DOHH2 (cell line): ENCODE measurements at regions not wholly inside any gene's neighbourhood (a gene's known extent, or its start where the extent isn't known, plus 50 kb on each side); places are given as distances from the start of the nearest gene placed in this dataset.

ENCODE experiments used
- H3F3A ChIP-seq: fragments of 200-600 bp; sonication (generic), shearing (Covaris generic); 2 replicates; pipeline ENCODE4 v1.6.0; 2016; ENCODE audit warnings: antibody characterized with exemption, mild to moderate bottlenecking; ENCODE audit not compliant: control insufficient read depth, insufficient read depth
- H3K27ac ChIP-seq: fragments of 200-600 bp; sonication (generic); 2 replicates; pipeline ENCODE4 v1.5.1; 2014; ENCODE audit warnings: low read depth, mild to moderate bottlenecking, low read length, moderate library complexity
- H3K27me3 ChIP-seq: fragments of 200-600 bp; sonication (generic); 2 replicates; pipeline ENCODE4 v1.6.1; 2014; ENCODE audit warnings: mild to moderate bottlenecking, low read length, mixed read lengths; ENCODE audit not compliant: control insufficient read depth
- H3K36me3 ChIP-seq: fragments of 200-600 bp; sonication (generic); 2 replicates; pipeline ENCODE4 v1.6.1; 2014; ENCODE audit warnings: mild to moderate bottlenecking, low read length, moderate library complexity, mixed read lengths; ENCODE audit not compliant: control insufficient read depth
- H3K4me1 ChIP-seq: fragments of 200-600 bp; sonication (generic); 2 replicates; pipeline ENCODE4 v1.6.1; 2014; ENCODE audit warnings: mild to moderate bottlenecking, low read length, mixed read lengths; ENCODE audit not compliant: control insufficient read depth
- H3K4me2 ChIP-seq: fragments of 200-600 bp; sonication (generic); 2 replicates; pipeline ENCODE4 v1.6.0; 2014; ENCODE audit warnings: mild to moderate bottlenecking, low read length, moderate library complexity
- H3K4me3 ChIP-seq: fragments of 200-600 bp; sonication (generic); 2 replicates; pipeline ENCODE4 v1.5.1; 2014; ENCODE audit warnings: mild to moderate bottlenecking, low read length, mixed read lengths
- H3K79me2 ChIP-seq: fragments of 200-600 bp; sonication (generic); 2 replicates; pipeline ENCODE4 v1.6.1; 2014; ENCODE audit warnings: mild to moderate bottlenecking, low read length, mixed read lengths; ENCODE audit not compliant: control insufficient read depth
- H3K9me2 ChIP-seq: fragments of 200-600 bp; sonication (generic); replicated peaks from 2 replicates; pipeline ENCODE4 v1.6.1; 2014; ENCODE audit warnings: mild to moderate bottlenecking, low read length, mixed read lengths; ENCODE audit not compliant: control insufficient read depth
- H3K9me3 ChIP-seq: fragments of 200-600 bp; sonication (generic); 2 replicates; pipeline ENCODE4 v1.6.1; 2014; ENCODE audit warnings: antibody characterized with exemption, low read length, mixed read lengths; ENCODE audit not compliant: control insufficient read depth, insufficient read depth
- H4K20me1 ChIP-seq: fragments of 200-600 bp; sonication (generic); 2 replicates; pipeline ENCODE4 v1.6.0; 2014; ENCODE audit warnings: low read depth, mild to moderate bottlenecking, antibody characterized with exemption, low read length, moderate library complexity; ENCODE audit not compliant: control insufficient read depth, insufficient read depth
- CTCF ChIP-seq: fragments of 200-600 bp; sonication (generic); IDR thresholded peaks from one replicate; pipeline ENCODE4 v1.5.1; 2014; ENCODE audit warnings: antibody characterized with exemption, mild to moderate bottlenecking, low read depth, low read length; ENCODE audit not compliant: poor library complexity, severe bottlenecking
- EZH2phosphoT487 ChIP-seq: fragments of 200-600 bp; sonication (generic); IDR thresholded peaks from 2 replicates; pipeline ENCODE4 v1.6.1; 2017; ENCODE audit warnings: borderline replicate concordance, mild to moderate bottlenecking, antibody characterized with exemption, low read length, moderate library complexity, mixed read lengths

- Histone ChIP-seq H3K4me2 (no peak overlapping the region), H3K27ac (no peak overlapping the region), H3K79me2 (no peaks in the 10 kb centered on the region), H3K4me1 (no peaks in the 10 kb centered on the region), H3K27me3 (no peaks in the 10 kb centered on the region), H4K20me1 (no peaks in the 10 kb centered on the region), H3K9me2 (no peaks in the 10 kb centered on the region), H3F3A (no peaks in the 10 kb centered on the region), H3K4me3 (no peak overlapping the region), H3K36me3 (no peaks in the 10 kb centered on the region), H3K9me3 (no peaks in the 10 kb centered on the region)
- TF ChIP-seq EZH2phosphoT487 (no peak), CTCF (no peak)
Observed at GRCh38 chr4:35689870-35690269, 554.4 kb downstream of the ARAP2 start.

- Histone ChIP-seq H3K4me3 (no peak overlapping the region), H3K27ac (no peak overlapping the region), H3F3A (no peaks in the 10 kb centered on the region), H4K20me1 (no peaks in the 10 kb centered on the region), H3K79me2 (no peaks in the 10 kb centered on the region), H3K4me2 (no peak overlapping the region), H3K4me1 (no peaks in the 10 kb centered on the region), H3K27me3 (no peaks in the 10 kb centered on the region), H3K9me2 (no peaks in the 10 kb centered on the region), H3K9me3 (no peaks in the 10 kb centered on the region), H3K36me3 (no peaks in the 10 kb centered on the region)
- TF ChIP-seq EZH2phosphoT487 (no peak), CTCF (no peak)
Observed at GRCh38 chr4:35690271-35690670, 554.0 kb downstream of the ARAP2 start.

- no peaks in the 10 kb centered on the region for H3K27me3 ChIP-seq
- no peaks in the 10 kb centered on the region for H3K9me2 ChIP-seq
- H3K27ac ChIP-seq, result no peak overlapping the region
- no peak overlapping the region for H3K4me2 ChIP-seq
- H4K20me1 ChIP-seq, result no peaks in the 10 kb centered on the region
- H3K79me2 ChIP-seq, result no peaks in the 10 kb centered on the region
- H3K4me1 ChIP-seq, result no peaks in the 10 kb centered on the region
- no peaks in the 10 kb centered on the region for H3K9me3 ChIP-seq
- no peaks in the 10 kb centered on the region for H3K36me3 ChIP-seq
- no peak overlapping the region for H3K4me3 ChIP-seq
- TF ChIP-seq EZH2phosphoT487, result no peak
- no peak for TF ChIP-seq CTCF
- no peaks in the 10 kb centered on the region for H3F3A ChIP-seq
Observed at GRCh38 chr4:35695003-35695402, 549.3 kb downstream of the ARAP2 start.

- no peak overlapping the region for H3K4me2 ChIP-seq
- H3K4me3 ChIP-seq, result no peak overlapping the region
- TF ChIP-seq EZH2phosphoT487 (no peak), CTCF (no peak)
- no peaks in the 10 kb centered on the region for H3K36me3 ChIP-seq
- H3K79me2 ChIP-seq, result no peaks in the 10 kb centered on the region
- no peaks in the 10 kb centered on the region for H3K9me3 ChIP-seq
- H4K20me1 ChIP-seq, result no peaks in the 10 kb centered on the region
- H3K4me1 ChIP-seq, result no peaks in the 10 kb centered on the region
- no peaks in the 10 kb centered on the region for H3F3A ChIP-seq
- no peaks in the 10 kb centered on the region for H3K27me3 ChIP-seq
- H3K27ac ChIP-seq, result no peak overlapping the region
- H3K9me2 ChIP-seq, result no peaks in the 10 kb centered on the region
Observed at GRCh38 chr4:35695421-35695820, 548.9 kb downstream of the ARAP2 start.
